K562 (cell line): ENCODE measurements at regions not wholly inside any gene's neighbourhood (a gene's known extent, or its start where the extent isn't known, plus 50 kb on each side); places are given as distances from the start of the nearest gene placed in this dataset.

ENCODE experiments used
- ATAC-seq: fragments of 200-7000 bp; cut with Tn5 transposase; 3 replicates; pipeline ENCODE4 v1.9.1; 2020; ENCODE audit warnings: moderate library complexity
- BruUV-seq: library from RNA; stranded (reverse); fragments of 400-500 nt; replicated peaks from 2 replicates; lab custom pipeline; 2021; lab: Mats Ljungman, UMichigan
- CTCF ChIA-PET: fragments of 300-600 bp; formaldehyde crosslinking; extraction: SDS; loops from one replicate; lab custom pipeline; 2021; ENCODE audit warnings: low intra/inter-chr PET ratio; lab: Yijun Ruan, JAX
- POLR2A ChIA-PET: fragments of 300-600, 350-650 bp; sonication (Branson Sonifier 250); formaldehyde crosslinking; extraction: SDS; loops from one replicate; lab custom pipeline; 2021; ENCODE audit warnings: antibody characterized with exemption, inconsistent platforms; lab: Yijun Ruan, JAX
- DNase-seq, 4 experiments: peaks; one replicate each; pipeline versions ENCODE4 v3.0.0 to v3.0.0-alpha.2; 2011 to 2018; ENCODE audit warnings: low spot score in 3 of 4, mixed read lengths in 3 of 4; ENCODE audit errors: extremely low read depth in 1 of 4
- FAIRE-seq: peaks from 2 replicates; lab custom pipeline; 2011; peaks lifted over from hg19 to GRCh38; lab: Jason Lieb, UNC
- H2AFZ ChIP-seq: 2 replicates; pipeline ENCODE4 v1.6.0; 2011; ENCODE audit warnings: low read depth, low read length, control low read depth, inconsistent platforms
- H3K27ac ChIP-seq: fragments of 200-600 bp; 3 replicates; pipeline ENCODE4 v1.8.0; 2011; ENCODE audit warnings: low read depth, mild to moderate bottlenecking, control low read depth, inconsistent platforms, low read length, moderate library complexity, mixed read lengths; ENCODE audit errors: extremely low read depth
- H3K27me3 ChIP-seq, 2 experiments: fragments of 300-600 bp in 1 of 2; 2 replicates in 1 of 2; 3 replicates in 1 of 2; pipeline versions ENCODE4 v1.6.0 to v1.8.0; 2011; ENCODE audit warnings: inconsistent platforms in 2 of 2, low read length in 2 of 2, mild to moderate bottlenecking in 1 of 2, mixed read lengths in 1 of 2, moderate library complexity in 1 of 2; ENCODE audit not compliant: control insufficient read depth in 2 of 2, insufficient read depth in 2 of 2
- H3K36me3 ChIP-seq: fragments of 300-600 bp; 3 replicates; pipeline ENCODE4 v1.8.0; 2011; ENCODE audit warnings: mild to moderate bottlenecking, low read length, inconsistent platforms; ENCODE audit not compliant: control insufficient read depth, insufficient read depth
- H3K4me1 ChIP-seq, 2 experiments: fragments of 200-600 bp in 1 of 2; replicated peaks in 1 of 2; 2 replicates in 1 of 2; 3 replicates in 1 of 2; pipeline versions ENCODE4 v1.5.1 to v1.8.0; 2011; ENCODE audit warnings: inconsistent platforms in 2 of 2, low read length in 2 of 2, mild to moderate bottlenecking in 1 of 2, mixed read lengths in 1 of 2, moderate library complexity in 1 of 2; ENCODE audit not compliant: control insufficient read depth in 2 of 2, insufficient read depth in 2 of 2
- H3K4me2 ChIP-seq: 2 replicates; pipeline ENCODE4 v1.6.1; 2011; ENCODE audit warnings: low read length, control low read depth, inconsistent platforms, mixed read lengths; ENCODE audit not compliant: insufficient read depth
- H3K4me3 ChIP-seq: fragments of 200-600 bp; sonication (generic), shearing (Covaris generic); 2 replicates; pipeline ENCODE4 v1.5.1; 2016; ENCODE audit warnings: control low read depth, inconsistent platforms
- H3K79me2 ChIP-seq: fragments of 200-600 bp; 3 replicates; pipeline ENCODE4 v1.8.0; 2011; ENCODE audit warnings: low read length, inconsistent platforms; ENCODE audit not compliant: control insufficient read depth, insufficient read depth
- H3K9ac ChIP-seq, 2 experiments: 2 replicates each; pipeline versions ENCODE4 v1.6.0 to v1.6.1; 2011; ENCODE audit warnings: low read depth in 2 of 2, low read length in 2 of 2, control low read depth in 1 of 2, inconsistent platforms in 1 of 2, mild to moderate bottlenecking in 1 of 2, mixed read lengths in 1 of 2; ENCODE audit not compliant: insufficient read depth in 1 of 2
- H3K9me1 ChIP-seq: one replicate; pipeline ENCODE4 v1.6.0; 2011; ENCODE audit warnings: inconsistent platforms, mild to moderate bottlenecking, low read length, moderate library complexity; ENCODE audit not compliant: control insufficient read depth, insufficient read depth
- H3K9me3 ChIP-seq: replicated peaks from 2 replicates; pipeline ENCODE4 v1.5.1; 2011; ENCODE audit warnings: low read depth, low read length, inconsistent platforms; ENCODE audit not compliant: control insufficient read depth, insufficient read depth
- H4K20me1 ChIP-seq: replicated peaks from 2 replicates; pipeline ENCODE4 v1.6.1; 2011; ENCODE audit warnings: low read length, inconsistent platforms, mixed read lengths; ENCODE audit not compliant: control insufficient read depth, insufficient read depth
- CCNT2 ChIP-seq: IDR thresholded peaks from 2 replicates; pipeline ENCODE4 v1.6.1; 2011; ENCODE audit warnings: borderline replicate concordance, low read depth, mild to moderate bottlenecking, moderate library complexity, mixed read lengths, low read length; ENCODE audit not compliant: insufficient read length; ENCODE audit errors: extremely low read depth
- CREM ChIP-seq: IDR thresholded peaks from 2 replicates; pipeline ENCODE4 v1.6.1; 2014; ENCODE audit warnings: antibody characterized with exemption, low read depth
- KDM2B ChIP-seq: fragments of 250-450 bp; sonication (Bioruptor Pico); IDR thresholded peaks from 2 replicates; pipeline ENCODE4 v1.8.0; 2021; ENCODE audit warnings: mild to moderate bottlenecking, moderate library complexity
- KLF6 ChIP-seq: fragments of 250-450 bp; sonication (Bioruptor Pico); IDR thresholded peaks from 2 replicates; pipeline ENCODE4 v1.4.0; 2020; ENCODE audit warnings: mild to moderate bottlenecking, moderate library complexity, borderline replicate concordance
- MED1 ChIP-seq: sonication (generic); formaldehyde crosslinking; IDR thresholded peaks from 2 replicates; pipeline ENCODE4 v1.8.1; 2023; ENCODE audit warnings: missing genetic modification reagents, borderline replicate concordance
- RBM25 ChIP-seq: fragments of 200-400 bp; formaldehyde crosslinking; IDR thresholded peaks from 2 replicates; pipeline ENCODE4 v1.6.1; 2018; ENCODE audit warnings: low read length, low read depth, moderate library complexity; ENCODE audit not compliant: severe bottlenecking
- SNIP1 ChIP-seq: fragments of 450-650 bp; IDR thresholded peaks from 2 replicates; pipeline ENCODE4 v1.7.1; 2017; ENCODE audit warnings: low read depth, mild to moderate bottlenecking
- TCFL5 ChIP-seq: fragments of 250-450 bp; sonication (Bioruptor Pico); conservative IDR thresholded peaks from 2 replicates; pipeline ENCODE4 v1.6.1; 2021; ENCODE audit warnings: mild to moderate bottlenecking, moderate library complexity, matching md5 sums
- WGBS: fragments of 100-300 bp; shearing (Covaris generic); methylation state at CpG from one replicate; pipeline ENCODE4 v1.1.6; 2016; ENCODE audit warnings: low coverage, mixed read lengths; ENCODE audit not compliant: insufficient coverage; ENCODE audit errors: missing lambda C conversion rate; 5-methylcytosine and 5-hydroxymethylcytosine counted together
- in situ Hi-C: fragments of 300-500 bp; cut with MboI; formaldehyde crosslinking; loops from 4 replicates; pipeline ENCODE4 v1.15.0; 2018; ENCODE audit warnings: inconsistent platforms, mixed read lengths
- intact Hi-C: fragments of 100-400 bp; cut with micrococcal nuclease; formaldehyde crosslinking; loops from 2 replicates; pipeline ENCODE4 v1.14.2; 2022
- TF ChIP-seq, protein P1 (sequence below), 2 experiments: fragments of 450-650 bp in 1 of 2; IDR thresholded peaks; 2 replicates each; pipeline ENCODE4 v1.6.1; 2011 to 2017; ENCODE audit warnings: low read depth in 2 of 2, antibody characterized with exemption in 1 of 2, borderline replicate concordance in 1 of 2, low read length in 1 of 2, mild to moderate bottlenecking in 1 of 2, mixed read lengths in 1 of 2; ENCODE audit not compliant: control insufficient read depth in 1 of 2
- TF ChIP-seq, protein P2 (sequence below): fragments of 150-350 bp; conservative IDR thresholded peaks from 2 replicates; pipeline ENCODE4 v1.6.1; 2014; ENCODE audit warnings: low read length

DNA sequence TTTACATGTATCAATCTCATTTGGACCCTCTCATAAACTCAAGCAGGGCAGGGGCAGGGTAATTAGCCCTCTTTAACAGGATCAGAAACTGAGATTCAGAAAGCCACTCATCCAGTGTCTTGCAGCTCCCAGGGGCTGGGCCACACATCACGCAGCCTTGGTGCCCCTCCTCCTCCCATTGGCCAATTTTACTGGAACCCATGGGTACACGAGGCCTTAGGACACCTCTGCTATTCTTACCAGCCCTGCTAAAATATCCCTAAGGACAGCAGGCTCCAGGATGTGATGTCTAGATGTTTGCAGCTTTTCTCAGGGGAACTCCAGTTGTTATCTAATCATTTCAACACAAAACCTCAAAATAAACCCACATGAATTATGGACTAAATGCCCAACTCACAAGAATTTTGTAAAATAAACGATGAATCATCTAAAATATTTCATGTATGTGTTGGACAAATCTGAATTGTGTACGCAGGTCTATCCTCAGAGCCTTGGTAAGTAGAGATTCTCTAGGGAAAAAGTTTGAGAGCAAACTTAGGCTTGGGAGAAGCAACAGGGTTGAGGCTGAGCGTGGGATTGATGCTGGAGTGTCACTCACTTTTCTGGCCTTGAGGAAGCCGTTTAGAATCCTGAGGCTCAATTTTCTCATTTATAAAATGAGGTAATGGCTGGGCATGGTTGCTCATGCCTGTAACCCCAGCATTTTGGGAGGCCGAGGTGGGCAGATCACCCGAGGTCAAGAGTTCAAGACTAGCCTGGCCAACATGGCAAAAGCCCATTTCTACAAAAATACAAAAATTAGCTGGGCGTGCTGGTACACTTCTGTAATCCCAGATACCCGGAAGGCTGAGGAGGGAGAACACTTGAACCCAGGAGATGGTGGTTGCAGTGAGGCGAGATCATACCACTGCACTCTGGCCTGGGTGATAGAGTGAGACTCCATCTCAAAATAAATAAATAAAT lies 69.7 kb upstream of the TNS3 start (continued):
- TF ChIP-seq, protein P1, sequence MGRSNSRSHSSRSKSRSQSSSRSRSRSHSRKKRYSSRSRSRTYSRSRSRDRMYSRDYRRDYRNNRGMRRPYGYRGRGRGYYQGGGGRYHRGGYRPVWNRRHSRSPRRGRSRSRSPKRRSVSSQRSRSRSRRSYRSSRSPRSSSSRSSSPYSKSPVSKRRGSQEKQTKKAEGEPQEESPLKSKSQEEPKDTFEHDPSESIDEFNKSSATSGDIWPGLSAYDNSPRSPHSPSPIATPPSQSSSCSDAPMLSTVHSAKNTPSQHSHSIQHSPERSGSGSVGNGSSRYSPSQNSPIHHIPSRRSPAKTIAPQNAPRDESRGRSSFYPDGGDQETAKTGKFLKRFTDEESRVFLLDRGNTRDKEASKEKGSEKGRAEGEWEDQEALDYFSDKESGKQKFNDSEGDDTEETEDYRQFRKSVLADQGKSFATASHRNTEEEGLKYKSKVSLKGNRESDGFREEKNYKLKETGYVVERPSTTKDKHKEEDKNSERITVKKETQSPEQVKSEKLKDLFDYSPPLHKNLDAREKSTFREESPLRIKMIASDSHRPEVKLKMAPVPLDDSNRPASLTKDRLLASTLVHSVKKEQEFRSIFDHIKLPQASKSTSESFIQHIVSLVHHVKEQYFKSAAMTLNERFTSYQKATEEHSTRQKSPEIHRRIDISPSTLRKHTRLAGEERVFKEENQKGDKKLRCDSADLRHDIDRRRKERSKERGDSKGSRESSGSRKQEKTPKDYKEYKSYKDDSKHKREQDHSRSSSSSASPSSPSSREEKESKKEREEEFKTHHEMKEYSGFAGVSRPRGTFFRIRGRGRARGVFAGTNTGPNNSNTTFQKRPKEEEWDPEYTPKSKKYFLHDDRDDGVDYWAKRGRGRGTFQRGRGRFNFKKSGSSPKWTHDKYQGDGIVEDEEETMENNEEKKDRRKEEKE (IDR thresholded peaks at IDR 0.05; ENCODE audit: borderline replicate concordance in 1 of 2, control insufficient read depth in 1 of 2, low read depth in 2 of 2, low read length in 1 of 2): no peak
- TF ChIP-seq KLF6 (CRISPR knock-in tag) (no peak), SNIP1 (no peak)
- TF ChIP-seq, all 486 proteins: peak for 0

DNA sequence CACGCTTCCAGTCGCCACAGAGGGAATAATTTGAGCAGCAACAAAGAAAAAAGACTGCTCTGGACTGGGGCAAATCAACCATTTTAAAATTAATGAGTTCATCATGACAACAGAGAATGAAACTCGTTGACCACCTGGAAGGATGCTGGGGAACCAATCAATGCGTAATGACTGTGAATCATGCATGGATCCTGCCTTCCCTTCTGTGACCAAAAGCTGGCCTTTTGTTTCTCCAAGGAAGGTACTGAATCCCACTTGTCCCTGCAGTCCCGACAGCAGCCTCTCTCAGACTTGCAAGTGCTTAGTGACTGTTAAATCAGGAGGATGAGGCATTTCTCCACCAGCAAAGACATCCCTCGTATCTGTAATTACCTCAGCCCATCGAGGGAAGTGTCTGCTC lies 68.0 kb upstream of the TNS3 start:
- Histone ChIP-seq H3K4me2 (no peak overlapping the region), H3K27me3 (peaks cover 2 to 46% of the 10 kb centered on the region in 2 experiments; a peak in 2 of 5 replicates), H2AFZ (no peak overlapping the region)
- WGBS: 1% methylated on average over 7 of the region's 7 CpGs
- intact Hi-C loops: no loop called here
- FAIRE-seq (no peak), DNase-seq (no peak)
- POLR2A ChIA-PET: no interaction called here
- TF ChIP-seq KDM2B (no peak), TCFL5 (CRISPR knock-in tag) (no peak), RBM25 (no peak), MED1 (CRISPR knock-in tag) (no peak), CREM (no peak), CCNT2 (no peak)
- TF ChIP-seq, protein P2, sequence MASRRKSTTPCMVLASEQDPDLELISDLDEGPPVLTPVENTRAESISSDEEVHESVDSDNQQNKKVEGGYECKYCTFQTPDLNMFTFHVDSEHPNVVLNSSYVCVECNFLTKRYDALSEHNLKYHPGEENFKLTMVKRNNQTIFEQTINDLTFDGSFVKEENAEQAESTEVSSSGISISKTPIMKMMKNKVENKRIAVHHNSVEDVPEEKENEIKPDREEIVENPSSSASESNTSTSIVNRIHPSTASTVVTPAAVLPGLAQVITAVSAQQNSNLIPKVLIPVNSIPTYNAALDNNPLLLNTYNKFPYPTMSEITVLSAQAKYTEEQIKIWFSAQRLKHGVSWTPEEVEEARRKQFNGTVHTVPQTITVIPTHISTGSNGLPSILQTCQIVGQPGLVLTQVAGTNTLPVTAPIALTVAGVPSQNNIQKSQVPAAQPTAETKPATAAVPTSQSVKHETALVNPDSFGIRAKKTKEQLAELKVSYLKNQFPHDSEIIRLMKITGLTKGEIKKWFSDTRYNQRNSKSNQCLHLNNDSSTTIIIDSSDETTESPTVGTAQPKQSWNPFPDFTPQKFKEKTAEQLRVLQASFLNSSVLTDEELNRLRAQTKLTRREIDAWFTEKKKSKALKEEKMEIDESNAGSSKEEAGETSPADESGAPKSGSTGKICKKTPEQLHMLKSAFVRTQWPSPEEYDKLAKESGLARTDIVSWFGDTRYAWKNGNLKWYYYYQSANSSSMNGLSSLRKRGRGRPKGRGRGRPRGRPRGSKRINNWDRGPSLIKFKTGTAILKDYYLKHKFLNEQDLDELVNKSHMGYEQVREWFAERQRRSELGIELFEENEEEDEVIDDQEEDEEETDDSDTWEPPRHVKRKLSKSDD: no peak
- TF ChIP-seq, all 486 proteins: peak for 0
- Histone ChIP-seq H3K27ac (no peak overlapping the region), H3K79me2 (no peaks in the 10 kb centered on the region), H4K20me1 (no peaks in the 10 kb centered on the region), H3K36me3 (no peaks in the 10 kb centered on the region), H3K9me1 (no peaks in the 10 kb centered on the region), H3K4me3 (no peak overlapping the region), H3K9me3 (no peaks in the 10 kb centered on the region), H3K4me1 (no peaks in the 10 kb centered on the region), H3K9ac (no peak overlapping the region)
- no TSS peak for BruUV-seq
- CTCF ChIA-PET: no interaction called here
- in situ Hi-C loops: no loop called here
- no peak for ATAC-seq
